A549 (cell line): ENCODE measurements at regions not wholly inside any gene's neighbourhood (a gene's known extent, or its start where the extent isn't known, plus 50 kb on each side); places are given as distances from the start of the nearest gene placed in this dataset.

Source experiments
- ATAC-seq, 2 experiments: fragments of 200-7000 bp in 1 of 2; fragments of >200 bp in 1 of 2; cut with Nextera tagmentation in 1 of 2; cut with Tn5 transposase in 1 of 2; 3 replicates each; pipeline versions ENCODE4 v1.8.0 to v1.9.1; 2018 to 2020; ENCODE audit warnings: mild to moderate bottlenecking in 1 of 2, moderate library complexity in 1 of 2
- CTCF ChIA-PET: fragments of 300-600 bp; sonication (Branson Sonifier 250); formaldehyde crosslinking; extraction: SDS; loops from one replicate; lab custom pipeline; 2021; ENCODE audit warnings: antibody characterized with exemption, inconsistent platforms; lab: Yijun Ruan, JAX
- POLR2A ChIA-PET: fragments of 350-600 bp; formaldehyde crosslinking; extraction: SDS; loops from one replicate; lab custom pipeline; 2021; ENCODE audit warnings: antibody characterized with exemption, inconsistent platforms; lab: Yijun Ruan, JAX
- DNase-seq, 2 experiments: peaks; one replicate each; pipeline versions ENCODE4 v3.0.0 to v3.0.0-alpha.2; 2011 to 2016; ENCODE audit warnings: low read depth in 1 of 2, low spot score in 1 of 2
- FAIRE-seq: peaks from 2 replicates; lab custom pipeline; 2011; peaks lifted over from hg19 to GRCh38; lab: Jason Lieb, UNC
- H3K27ac ChIP-seq, 2 experiments: fragments of >200 bp; sonication (Bioruptor Twin); formaldehyde crosslinking; 3 replicates each; pipeline ENCODE4 v1.5.1; 2016 to 2017
- H3K4me1 ChIP-seq: fragments of >200 bp; sonication (Bioruptor Twin); formaldehyde crosslinking; 3 replicates; pipeline ENCODE4 v1.6.1; 2016
- H3K4me2 ChIP-seq: fragments of >200 bp; sonication (Bioruptor Twin); formaldehyde crosslinking; 3 replicates; pipeline ENCODE4 v1.6.1; 2016
- H3K4me3 ChIP-seq: fragments of >200 bp; sonication (Bioruptor Twin); formaldehyde crosslinking; 3 replicates; pipeline ENCODE4 v1.5.1; 2016
- H3K9me3 ChIP-seq: fragments of >200 bp; sonication (Bioruptor Twin); formaldehyde crosslinking; 3 replicates; pipeline ENCODE4 v1.6.1; 2016
- BHLHE40 ChIP-seq: IDR thresholded peaks from 2 replicates; pipeline ENCODE4 v1.6.1; 2012; ENCODE audit warnings: low read depth, low read length, inconsistent platforms
- CBX2 ChIP-seq: fragments of 200-600 bp; sonication (generic); IDR thresholded peaks from 2 replicates; pipeline ENCODE4 v1.6.1; 2016; ENCODE audit warnings: low read depth, mild to moderate bottlenecking, borderline replicate concordance
- CHD4 ChIP-seq: fragments of 200-600 bp; sonication (generic); IDR thresholded peaks from 2 replicates; pipeline ENCODE4 v1.6.1; 2016; ENCODE audit warnings: antibody characterized with exemption, mild to moderate bottlenecking, borderline replicate concordance
- EHF ChIP-seq: fragments of 250-450 bp; sonication (Bioruptor Pico); IDR thresholded peaks from 2 replicates; pipeline ENCODE4 v1.5.0; 2020; ENCODE audit warnings: mild to moderate bottlenecking
- EP300 ChIP-seq, 2 experiments: fragments of >200 bp; sonication (Bioruptor Twin); formaldehyde crosslinking; IDR thresholded peaks; 2 replicates in 1 of 2; 3 replicates in 1 of 2; pipeline ENCODE4 v1.6.1; 2016 to 2017
- HOXB13 ChIP-seq: fragments of 250-450 bp; sonication (Bioruptor Pico); IDR thresholded peaks from 2 replicates; pipeline ENCODE4 v1.5.0; 2020; ENCODE audit warnings: low read depth, mild to moderate bottlenecking, moderate library complexity
- KDM5A ChIP-seq: fragments of 200-600 bp; sonication (generic); IDR thresholded peaks from 2 replicates; pipeline ENCODE4 v1.6.1; 2016; ENCODE audit warnings: antibody characterized with exemption, mild to moderate bottlenecking
- MYC ChIP-seq: IDR thresholded peaks from 2 replicates; pipeline ENCODE4 v1.6.1; 2012; ENCODE audit warnings: mild to moderate bottlenecking, inconsistent platforms, low read length, improper control_type of control experiment, borderline replicate concordance
- NPAS2 ChIP-seq: fragments of 250-450 bp; sonication (Bioruptor Pico); IDR thresholded peaks from 2 replicates; pipeline ENCODE4 v1.8.0; 2022; ENCODE audit warnings: mild to moderate bottlenecking, moderate library complexity, borderline replicate concordance
- POLR2AphosphoS2 ChIP-seq: conservative IDR thresholded peaks from 2 replicates; pipeline ENCODE4 v1.6.1; 2012; ENCODE audit warnings: low read length, improper control_type of control experiment, inconsistent platforms
- RAD21 ChIP-seq, 2 experiments: fragments of >200 bp in 1 of 2; sonication (Bioruptor Twin) in 1 of 2; formaldehyde crosslinking in 1 of 2; IDR thresholded peaks in 1 of 2; conservative IDR thresholded peaks in 1 of 2; 2 replicates in 1 of 2; 3 replicates in 1 of 2; pipeline ENCODE4 v1.6.1; 2012 to 2018; ENCODE audit warnings: inconsistent platforms in 1 of 2
- RARB ChIP-seq: fragments of 250-450 bp; sonication (Bioruptor Pico); IDR thresholded peaks from 2 replicates; pipeline ENCODE4 v1.8.0; 2021; ENCODE audit warnings: mild to moderate bottlenecking, moderate library complexity
- SMC3 ChIP-seq: fragments of >200 bp; sonication (Bioruptor Twin); formaldehyde crosslinking; IDR thresholded peaks from 3 replicates; pipeline ENCODE4 v1.6.1; 2018; ENCODE audit warnings: inconsistent platforms
- SREBF2 ChIP-seq: fragments of 450-650 bp; IDR thresholded peaks from 2 replicates; pipeline ENCODE4 v1.6.1; 2014; ENCODE audit warnings: mild to moderate bottlenecking, moderate library complexity
- ZSCAN20 ChIP-seq: fragments of 250-450 bp; sonication (Bioruptor Pico); IDR thresholded peaks from 2 replicates; pipeline ENCODE4 v1.8.0; 2022; ENCODE audit warnings: mild to moderate bottlenecking, moderate library complexity
- WGBS: methylation state at CpG from one replicate; pipeline ENCODE4 v1.1.6; 2017; ENCODE audit errors: missing lambda C conversion rate; 5-methylcytosine and 5-hydroxymethylcytosine counted together
- TF ChIP-seq, protein P1 (sequence below): IDR thresholded peaks from 2 replicates; pipeline ENCODE4 v1.6.1; 2012
- TF ChIP-seq, protein P2 (sequence below): fragments of >200 bp; sonication (Bioruptor Twin); formaldehyde crosslinking; IDR thresholded peaks from 3 replicates; pipeline ENCODE4 v1.5.1; 2016
- TF ChIP-seq, protein P3 (sequence below): fragments of >200 bp; sonication (Bioruptor Twin); formaldehyde crosslinking; IDR thresholded peaks from 3 replicates; pipeline ENCODE4 v1.6.1; 2016
- TF ChIP-seq, protein P4 (sequence below): fragments of 450-650 bp; IDR thresholded peaks from 2 replicates; pipeline ENCODE4 v1.6.1; 2014; ENCODE audit warnings: antibody characterized with exemption

DNA sequence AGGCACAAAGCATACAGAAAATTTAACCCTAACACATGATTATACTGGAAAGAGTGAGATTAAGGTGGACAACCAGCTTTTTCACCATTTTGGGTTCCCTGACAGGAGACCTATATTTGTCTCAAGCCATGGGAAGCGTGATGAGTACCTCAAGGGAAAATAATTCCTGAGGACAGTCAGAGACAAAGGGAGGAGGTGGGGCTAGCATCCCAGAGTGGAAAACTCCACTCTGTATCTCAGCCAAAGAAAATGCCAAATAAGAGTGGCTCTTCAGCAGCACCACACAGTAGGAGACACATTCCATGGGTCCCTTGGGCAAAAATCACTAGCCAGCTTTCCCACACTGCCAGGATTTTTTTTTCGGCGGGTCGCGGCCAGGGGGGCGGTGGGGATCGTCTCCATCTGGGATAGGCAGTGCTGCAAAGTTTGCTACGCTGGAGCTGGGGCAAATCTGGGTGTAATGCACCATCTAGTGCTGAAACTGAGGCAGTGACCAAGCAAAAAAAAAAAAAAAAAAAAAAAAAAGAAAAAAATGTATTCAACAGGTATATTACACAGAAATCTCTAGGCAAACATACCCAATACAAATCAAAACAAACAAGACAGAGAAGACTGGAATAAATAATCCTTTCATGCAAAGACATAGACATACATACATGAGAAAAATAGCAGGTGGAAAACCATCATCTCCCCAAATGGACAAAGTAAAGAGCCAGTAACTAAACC is 77.3 kb upstream of the SLC35F1 start:
- ChIA-PET CTCF (interaction anchor here (0.6 to 2.3 kb wide), 11 partner anchors 9 to 859 kb away, joined by 3 to 8 read pairs (median 3); no protein-coding TSS in a partner anchor), POLR2A (no interaction called here)
- ATAC-seq: peak; percentile 94 to 95
- H3K4me2 ChIP-seq: peak overlapping the region; percentile 78
- peak; percentile 9 to 45 for DNase-seq
- no peaks in the 10 kb centered on the region for H3K4me1 ChIP-seq
- no peaks in the 10 kb centered on the region for H3K9me3 ChIP-seq
- WGBS: 0% methylated on average over 2 of the region's 8 CpGs
- no peak for TF ChIP-seq EP300 (IDR thresholded peaks at IDR 0.05)
- no peak for TF ChIP-seq KDM5A
- TF ChIP-seq, protein P1, sequence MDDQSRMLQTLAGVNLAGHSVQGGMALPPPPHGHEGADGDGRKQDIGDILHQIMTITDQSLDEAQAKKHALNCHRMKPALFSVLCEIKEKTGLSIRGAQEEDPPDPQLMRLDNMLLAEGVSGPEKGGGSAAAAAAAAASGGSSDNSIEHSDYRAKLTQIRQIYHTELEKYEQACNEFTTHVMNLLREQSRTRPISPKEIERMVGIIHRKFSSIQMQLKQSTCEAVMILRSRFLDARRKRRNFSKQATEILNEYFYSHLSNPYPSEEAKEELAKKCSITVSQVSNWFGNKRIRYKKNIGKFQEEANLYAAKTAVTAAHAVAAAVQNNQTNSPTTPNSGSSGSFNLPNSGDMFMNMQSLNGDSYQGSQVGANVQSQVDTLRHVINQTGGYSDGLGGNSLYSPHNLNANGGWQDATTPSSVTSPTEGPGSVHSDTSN: no peak
- no peak for TF ChIP-seq POLR2AphosphoS2
- no peak for TF ChIP-seq MYC
- peak; percentile 64 to 69 for TF ChIP-seq RAD21 (conservative IDR thresholded peaks at IDR 0.05 in 1 of 2, IDR thresholded peaks at IDR 0.05 in 1 of 2)
- TF ChIP-seq, protein P2, sequence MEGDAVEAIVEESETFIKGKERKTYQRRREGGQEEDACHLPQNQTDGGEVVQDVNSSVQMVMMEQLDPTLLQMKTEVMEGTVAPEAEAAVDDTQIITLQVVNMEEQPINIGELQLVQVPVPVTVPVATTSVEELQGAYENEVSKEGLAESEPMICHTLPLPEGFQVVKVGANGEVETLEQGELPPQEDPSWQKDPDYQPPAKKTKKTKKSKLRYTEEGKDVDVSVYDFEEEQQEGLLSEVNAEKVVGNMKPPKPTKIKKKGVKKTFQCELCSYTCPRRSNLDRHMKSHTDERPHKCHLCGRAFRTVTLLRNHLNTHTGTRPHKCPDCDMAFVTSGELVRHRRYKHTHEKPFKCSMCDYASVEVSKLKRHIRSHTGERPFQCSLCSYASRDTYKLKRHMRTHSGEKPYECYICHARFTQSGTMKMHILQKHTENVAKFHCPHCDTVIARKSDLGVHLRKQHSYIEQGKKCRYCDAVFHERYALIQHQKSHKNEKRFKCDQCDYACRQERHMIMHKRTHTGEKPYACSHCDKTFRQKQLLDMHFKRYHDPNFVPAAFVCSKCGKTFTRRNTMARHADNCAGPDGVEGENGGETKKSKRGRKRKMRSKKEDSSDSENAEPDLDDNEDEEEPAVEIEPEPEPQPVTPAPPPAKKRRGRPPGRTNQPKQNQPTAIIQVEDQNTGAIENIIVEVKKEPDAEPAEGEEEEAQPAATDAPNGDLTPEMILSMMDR: peak; percentile 63
- TF ChIP-seq SMC3: peak; percentile 66
- no peak for TF ChIP-seq RARB (CRISPR knock-in tag)
- no peak for TF ChIP-seq CHD4
- TF ChIP-seq, protein P3, sequence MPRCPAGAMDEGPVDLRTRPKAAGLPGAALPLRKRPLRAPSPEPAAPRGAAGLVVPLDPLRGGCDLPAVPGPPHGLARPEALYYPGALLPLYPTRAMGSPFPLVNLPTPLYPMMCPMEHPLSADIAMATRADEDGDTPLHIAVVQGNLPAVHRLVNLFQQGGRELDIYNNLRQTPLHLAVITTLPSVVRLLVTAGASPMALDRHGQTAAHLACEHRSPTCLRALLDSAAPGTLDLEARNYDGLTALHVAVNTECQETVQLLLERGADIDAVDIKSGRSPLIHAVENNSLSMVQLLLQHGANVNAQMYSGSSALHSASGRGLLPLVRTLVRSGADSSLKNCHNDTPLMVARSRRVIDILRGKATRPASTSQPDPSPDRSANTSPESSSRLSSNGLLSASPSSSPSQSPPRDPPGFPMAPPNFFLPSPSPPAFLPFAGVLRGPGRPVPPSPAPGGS: no peak
- no peak for TF ChIP-seq ZSCAN20 (CRISPR knock-in tag)
- peak overlapping the region; percentile 64 to 72 for H3K27ac ChIP-seq
- peak overlapping the region; percentile 54 for H3K4me3 ChIP-seq
- FAIRE-seq: no peak

DNA sequence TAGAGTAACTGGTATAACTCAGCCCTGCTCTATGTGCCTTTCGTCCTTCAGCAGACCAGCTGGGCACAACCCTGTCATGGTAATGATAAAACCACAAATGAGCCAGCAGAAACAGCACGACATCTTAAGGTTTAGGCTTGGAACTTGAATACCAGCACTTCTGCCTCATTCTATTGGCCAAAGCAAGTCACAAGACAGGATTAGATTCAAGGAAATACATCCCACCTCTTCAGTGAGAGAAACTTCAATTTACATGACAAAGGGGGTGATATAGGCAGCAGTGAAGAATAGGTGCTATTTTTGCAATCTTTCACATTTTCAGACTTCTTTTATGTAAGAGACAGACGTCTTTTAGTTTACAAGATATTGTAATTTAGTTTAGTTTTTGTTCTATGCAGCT is 69.8 kb upstream of the SLC35F1 start:
- POLR2A ChIA-PET: no interaction called here
- CTCF ChIA-PET: no interaction called here
- no peak for DNase-seq
- no peak for FAIRE-seq
- H3K4me1 ChIP-seq: no peaks in the 10 kb centered on the region
- no peak overlapping the region for H3K4me2 ChIP-seq
- no peak overlapping the region for H3K4me3 ChIP-seq
- no peak for ATAC-seq
- H3K9me3 ChIP-seq: no peaks in the 10 kb centered on the region
- H3K27ac ChIP-seq: no peak overlapping the region
- 0% methylated on average over 3 of the region's 3 CpGs for WGBS
- no peak for TF ChIP-seq NPAS2 (CRISPR knock-in tag)
- TF ChIP-seq CBX2: no peak
- TF ChIP-seq EHF: no peak
- TF ChIP-seq, protein P4, sequence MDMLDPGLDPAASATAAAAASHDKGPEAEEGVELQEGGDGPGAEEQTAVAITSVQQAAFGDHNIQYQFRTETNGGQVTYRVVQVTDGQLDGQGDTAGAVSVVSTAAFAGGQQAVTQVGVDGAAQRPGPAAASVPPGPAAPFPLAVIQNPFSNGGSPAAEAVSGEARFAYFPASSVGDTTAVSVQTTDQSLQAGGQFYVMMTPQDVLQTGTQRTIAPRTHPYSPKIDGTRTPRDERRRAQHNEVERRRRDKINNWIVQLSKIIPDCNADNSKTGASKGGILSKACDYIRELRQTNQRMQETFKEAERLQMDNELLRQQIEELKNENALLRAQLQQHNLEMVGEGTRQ: no peak
- TF ChIP-seq BHLHE40: no peak
- no peak for TF ChIP-seq SREBF2
- no peak for TF ChIP-seq RARB (CRISPR knock-in tag)
- TF ChIP-seq, protein P2: no peak
- no peak for TF ChIP-seq HOXB13 (CRISPR knock-in tag)
